Neural progenitor cell (in vitro differentiated cells): ENCODE measurements at regions not wholly inside any gene's neighbourhood (a gene's known extent, or its start where the extent isn't known, plus 50 kb on each side); places are given as distances from the start of the nearest gene placed in this dataset.

Source experiments
- CTCF ChIP-seq: fragments of 200-600 bp; sonication (generic); IDR thresholded peaks from 2 replicates; pipeline ENCODE4 v1.5.1; 2017; ENCODE audit warnings: antibody characterized with exemption, mild to moderate bottlenecking
- EZH2 ChIP-seq: fragments of 200-600 bp; sonication (generic); IDR thresholded peaks from 2 replicates; pipeline ENCODE4 v1.6.1; 2017; ENCODE audit warnings: antibody characterized with exemption, mild to moderate bottlenecking, moderate library complexity

DNA sequence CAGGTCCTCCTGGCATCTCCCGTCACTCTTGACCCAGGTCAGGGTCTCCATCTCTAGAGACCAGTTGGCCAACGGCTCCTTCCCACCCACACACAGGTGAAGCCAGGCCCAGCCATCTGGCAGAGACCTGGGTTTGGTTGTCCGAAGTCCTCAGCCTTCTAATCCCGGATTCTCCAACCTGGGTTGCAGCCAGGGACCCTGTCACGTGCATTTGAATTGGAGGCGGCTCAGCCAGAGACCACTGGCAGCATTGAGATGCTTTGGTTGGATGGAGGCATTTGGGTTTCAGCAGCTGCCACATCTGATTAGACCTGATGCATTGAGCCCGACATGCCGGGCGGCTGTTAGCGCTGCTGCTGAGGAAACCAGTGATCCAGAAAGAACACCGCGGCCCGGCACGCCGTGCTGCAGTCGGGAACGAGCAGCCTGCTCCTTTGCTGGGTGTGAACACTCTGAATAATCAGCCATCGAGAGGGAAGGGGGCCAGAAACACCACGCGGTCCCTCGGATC lies 163.2 kb downstream of the BRD1 start:
- no peak for TF ChIP-seq CTCF
- no peak for TF ChIP-seq EZH2
